Naive thymus-derived CD4-positive, alpha-beta T cell (primary cell): ENCODE measurements at regions not wholly inside any gene's neighbourhood (a gene's known extent, or its start where the extent isn't known, plus 50 kb on each side); places are given as distances from the start of the nearest gene placed in this dataset.

Experiments used
- ATAC-seq: fragments of 150-1000 bp; cut with Tn5 transposase; 2 replicates; pipeline ENCODE4 v1.10.0; 2021; ENCODE audit warnings: mild to moderate bottlenecking, moderate library complexity
- CTCF ChIA-PET: fragments of 350-600 bp; sonication (Branson Sonifier 250); formaldehyde crosslinking; loops from one replicate; lab custom pipeline; 2021; ENCODE audit warnings: antibody characterized with exemption; lab: Charles Lee
- POLR2A ChIA-PET: fragments of 350-600 bp; sonication (Branson Sonifier 250); formaldehyde crosslinking; loops from one replicate; lab custom pipeline; 2021; ENCODE audit warnings: antibody characterized with exemption, inconsistent platforms; lab: Charles Lee
- DNase-seq, 9 donors: peaks; one replicate each; pipeline versions ENCODE4 v3.0.0 to v3.0.0-alpha.2; 2020 to 2022; ENCODE audit warnings: mixed read lengths in 1 of 9
- H3K27ac ChIP-seq: one replicate; pipeline ENCODE4 v1.7.0; 2013; ENCODE audit warnings: mild to moderate bottlenecking, low read depth, low read length, moderate library complexity
- H3K27me3 ChIP-seq, 2 donors: one replicate each; pipeline ENCODE4 v1.7.0; 2013; ENCODE audit warnings: low read length in 2 of 2, mild to moderate bottlenecking in 2 of 2, moderate library complexity in 2 of 2; ENCODE audit not compliant: control insufficient read depth in 2 of 2, insufficient read depth in 2 of 2
- H3K36me3 ChIP-seq, 3 experiments: 1 replicate in 2 of 3; 2 replicates in 1 of 3; pipeline ENCODE4 v1.7.0; 2013; ENCODE audit warnings: low read length in 3 of 3, mild to moderate bottlenecking in 3 of 3, moderate library complexity in 1 of 3; ENCODE audit not compliant: insufficient read depth in 3 of 3, control insufficient read depth in 2 of 3
- H3K4me1 ChIP-seq, 2 donors: one replicate each; pipeline ENCODE4 v1.7.0; 2013; ENCODE audit warnings: low read length in 2 of 2, mild to moderate bottlenecking in 2 of 2, moderate library complexity in 1 of 2; ENCODE audit not compliant: control insufficient read depth in 2 of 2, insufficient read depth in 2 of 2
- H3K4me3 ChIP-seq: 2 replicates; pipeline ENCODE4 v1.7.0; 2013; ENCODE audit warnings: mild to moderate bottlenecking, low read length
- H3K9me3 ChIP-seq, 3 experiments: 1 replicate in 2 of 3; 2 replicates in 1 of 3; pipeline ENCODE4 v1.7.0; 2013; ENCODE audit warnings: low read length in 3 of 3; ENCODE audit not compliant: control insufficient read depth in 2 of 3
- H3K27ac Mint-ChIP-seq, 9 donors: one replicate each; pipeline ENCODE4 v1.8.0; 2020 to 2022; ENCODE audit warnings: mixed read lengths in 9 of 9, mild to moderate bottlenecking in 8 of 9, moderate library complexity in 5 of 9, inconsistent platforms in 2 of 9
- H3K27me3 Mint-ChIP-seq, 5 donors: one replicate each; pipeline ENCODE4 v1.8.0; 2021 to 2022; ENCODE audit warnings: mixed read lengths in 5 of 5, mild to moderate bottlenecking in 1 of 5
- H3K36me3 Mint-ChIP-seq, 5 donors: one replicate each; pipeline ENCODE4 v1.8.0; 2020 to 2022; ENCODE audit warnings: mixed read lengths in 5 of 5, mild to moderate bottlenecking in 3 of 5, inconsistent platforms in 1 of 5
- H3K4me1 Mint-ChIP-seq, 7 donors: one replicate each; pipeline ENCODE4 v1.8.0; 2020 to 2022; ENCODE audit warnings: mixed read lengths in 7 of 7, mild to moderate bottlenecking in 3 of 7, inconsistent platforms in 1 of 7
- H3K4me3 Mint-ChIP-seq, 10 donors: one replicate each; pipeline ENCODE4 v1.8.0; 2020 to 2022; ENCODE audit warnings: mild to moderate bottlenecking in 10 of 10, mixed read lengths in 10 of 10, moderate library complexity in 6 of 10, inconsistent platforms in 2 of 10
- H3K9me3 Mint-ChIP-seq, 11 donors: one replicate each; pipeline ENCODE4 v1.8.0; 2020 to 2022; ENCODE audit warnings: mixed read lengths in 11 of 11, mild to moderate bottlenecking in 4 of 11, inconsistent platforms in 1 of 11, moderate library complexity in 1 of 11
- intact Hi-C, 2 donors: fragments of 100-400 bp; cut with micrococcal nuclease; formaldehyde crosslinking; loops; one replicate each; pipeline ENCODE4 v1.15.1; 2023

GRCh38 chr5:34486849-34487158 lies 169.3 kb upstream of the RAI14 start:
- ATAC-seq (no peak), DNase-seq (no peak)
- Mint-ChIP-seq H3K27me3 (peaks cover 15 to 35% (median 28%) of the 10 kb centered on the region in 5 donors), H3K36me3 (no peaks in the 10 kb centered on the region), H3K27ac (no peak overlapping the region), H3K4me1 (peaks cover 0 to 6% (median 4%) of the 10 kb centered on the region in 7 donors), H3K9me3 (no peaks in the 10 kb centered on the region), H3K4me3 (no peak overlapping the region)
- no peak overlapping the region for H3K4me3 ChIP-seq
- intact Hi-C loops: loop anchor here (1.0 to 5.0 kb wide), 3 partner anchors 411 to 1440 kb away; no protein-coding TSS in a partner anchor
- H3K36me3 ChIP-seq: no peaks in the 10 kb centered on the region
- no peaks in the 10 kb centered on the region for H3K9me3 ChIP-seq
- H3K27me3 ChIP-seq: no peaks in the 10 kb centered on the region
- no peak overlapping the region for H3K27ac ChIP-seq
- ChIA-PET CTCF (interaction anchor here (1.0 to 3.1 kb wide), 4 partner anchors 9 to 419 kb away, joined by 3 to 11 read pairs (median 4); no protein-coding TSS in a partner anchor), POLR2A (no interaction called here)
- no peaks in the 10 kb centered on the region for H3K4me1 ChIP-seq

DNA sequence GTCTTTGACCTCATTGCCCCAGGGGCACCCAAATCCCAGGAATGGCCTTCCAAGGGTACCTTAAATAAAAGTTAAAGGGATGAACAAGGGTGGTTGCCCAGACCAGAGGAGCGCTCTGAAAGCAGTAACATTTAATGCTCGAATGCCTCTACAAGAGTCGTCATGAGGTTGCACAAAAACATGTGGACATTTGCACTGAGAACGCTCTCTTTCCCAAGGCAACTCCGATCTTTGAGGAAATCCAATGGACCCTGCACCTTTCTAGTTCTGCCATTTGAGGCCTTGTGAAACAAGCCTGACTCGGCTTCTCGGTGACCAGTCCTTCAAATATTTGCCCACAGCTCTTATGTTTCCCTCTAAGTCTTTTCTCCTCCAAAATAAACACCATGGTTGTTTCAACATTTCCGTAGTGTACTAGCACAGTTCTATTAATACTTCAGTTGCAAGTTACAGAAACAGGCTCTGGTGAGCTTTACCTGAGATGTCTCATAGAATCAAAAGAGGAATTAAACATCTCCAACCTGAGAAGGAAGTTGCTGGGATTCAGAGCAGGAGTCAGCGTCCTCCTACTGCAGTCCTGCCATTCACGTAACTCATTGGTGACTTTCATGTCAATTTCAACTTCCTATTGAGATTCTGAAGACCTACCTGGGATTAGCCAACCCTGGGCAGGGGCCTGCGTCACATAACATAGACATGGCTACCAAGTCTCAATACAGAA lies 168.8 kb upstream of the RAI14 start:
- Histone ChIP-seq H3K4me1 (no peaks in the 10 kb centered on the region), H3K4me3 (no peak overlapping the region), H3K27ac (no peak overlapping the region), H3K27me3 (no peaks in the 10 kb centered on the region), H3K36me3 (no peaks in the 10 kb centered on the region), H3K9me3 (no peaks in the 10 kb centered on the region)
- DNase-seq (no peak), ATAC-seq (no peak)
- intact Hi-C loops: loop anchor here in 1 of 2 donors (5.0 kb wide), 1 partner anchor 1440 kb away; no protein-coding TSS in a partner anchor
- H3K4me3 Mint-ChIP-seq: no peak overlapping the region
- POLR2A ChIA-PET: no interaction called here
- no peaks in the 10 kb centered on the region for H3K36me3 Mint-ChIP-seq
- CTCF ChIA-PET: interaction anchor here (1.2 to 3.1 kb wide), 2 partner anchors 410 to 417 kb away, joined by 3 to 11 read pairs; no protein-coding TSS in a partner anchor
- no peak overlapping the region for H3K27ac Mint-ChIP-seq
- H3K9me3 Mint-ChIP-seq: no peaks in the 10 kb centered on the region
- H3K4me1 Mint-ChIP-seq: peaks cover 0 to 6% (median 4%) of the 10 kb centered on the region in 7 donors
- peaks cover 15 to 35% (median 23%) of the 10 kb centered on the region in 5 donors for H3K27me3 Mint-ChIP-seq

- Mint-ChIP-seq H3K4me3 (no peak overlapping the region), H3K36me3 (no peaks in the 10 kb centered on the region), H3K27me3 (peaks cover 15 to 33% (median 23%) of the 10 kb centered on the region in 5 donors), H3K4me1 (peaks cover 0 to 6% (median 4%) of the 10 kb centered on the region in 7 donors), H3K27ac (no peak overlapping the region), H3K9me3 (no peaks in the 10 kb centered on the region)
- intact Hi-C loops: loop anchor here in 1 of 2 donors (5.0 kb wide), 1 partner anchor 1439 kb away; no protein-coding TSS in a partner anchor
- Histone ChIP-seq H3K27ac (no peak overlapping the region), H3K36me3 (no peaks in the 10 kb centered on the region), H3K9me3 (no peaks in the 10 kb centered on the region), H3K4me3 (no peak overlapping the region), H3K4me1 (no peaks in the 10 kb centered on the region), H3K27me3 (no peaks in the 10 kb centered on the region)
- DNase-seq (no peak), ATAC-seq (no peak)
- CTCF ChIA-PET: interaction anchor here (1.2 kb wide), 1 partner anchor 416 kb away, joined by 3 read pairs; no protein-coding TSS in a partner anchor
- POLR2A ChIA-PET: no interaction called here
Measured at GRCh38 chr5:34487956-34488355, 168.2 kb upstream of the RAI14 start.

GRCh38 chr5:34488984-34489383 lies 167.1 kb upstream of the RAI14 start:
- H3K4me3 Mint-ChIP-seq: no peak overlapping the region
- peaks cover 15 to 37% (median 23%) of the 10 kb centered on the region in 5 donors for H3K27me3 Mint-ChIP-seq
- H3K36me3 Mint-ChIP-seq: no peaks in the 10 kb centered on the region
- Histone ChIP-seq H3K4me3 (no peak overlapping the region), H3K9me3 (no peaks in the 10 kb centered on the region), H3K27me3 (no peaks in the 10 kb centered on the region), H3K4me1 (no peaks in the 10 kb centered on the region), H3K36me3 (no peaks in the 10 kb centered on the region), H3K27ac (no peak overlapping the region)
- ChIA-PET POLR2A (no interaction called here), CTCF (interaction anchor here (1.2 kb wide), 1 partner anchor 415 kb away, joined by 3 read pairs; no protein-coding TSS in a partner anchor)
- H3K4me1 Mint-ChIP-seq: peaks cover 0 to 6% (median 4%) of the 10 kb centered on the region in 7 donors
- no peak for ATAC-seq
- no peaks in the 10 kb centered on the region for H3K9me3 Mint-ChIP-seq
- no peak overlapping the region for H3K27ac Mint-ChIP-seq
- intact Hi-C loops: loop anchor here in 1 of 2 donors (5.0 kb wide), 1 partner anchor 1438 kb away; no protein-coding TSS in a partner anchor
- DNase-seq: no peak

- Histone ChIP-seq H3K4me3 (no peak overlapping the region), H3K4me1 (no peaks in the 10 kb centered on the region), H3K36me3 (no peaks in the 10 kb centered on the region), H3K27ac (no peak overlapping the region), H3K9me3 (no peaks in the 10 kb centered on the region), H3K27me3 (no peaks in the 10 kb centered on the region)
- Mint-ChIP-seq H3K36me3 (no peaks in the 10 kb centered on the region), H3K4me1 (peaks cover 0 to 5% (median 4%) of the 10 kb centered on the region in 7 donors), H3K27me3 (peaks cover 15 to 37% (median 23%) of the 10 kb centered on the region in 5 donors), H3K27ac (no peak overlapping the region), H3K4me3 (no peak overlapping the region), H3K9me3 (peaks cover 0 to 1% (median 0%) of the 10 kb centered on the region in 11 donors)
- CTCF ChIA-PET: no interaction called here
- POLR2A ChIA-PET: no interaction called here
- no peak for ATAC-seq
- no peak for DNase-seq
- intact Hi-C loops: no loop called here
Measured at GRCh38 chr5:34490506-34491250, 165.4 kb upstream of the RAI14 start.

GRCh38 chr5:34491251-34491620 lies 164.9 kb upstream of the RAI14 start:
- H3K9me3 ChIP-seq: no peaks in the 10 kb centered on the region
- POLR2A ChIA-PET: no interaction called here
- Mint-ChIP-seq H3K9me3 (peaks cover 0 to 1% (median 0%) of the 10 kb centered on the region in 11 donors), H3K36me3 (no peaks in the 10 kb centered on the region), H3K27me3 (peaks cover 14 to 34% (median 20%) of the 10 kb centered on the region in 5 donors), H3K4me3 (no peak overlapping the region), H3K4me1 (peaks cover 0 to 4% (median 2%) of the 10 kb centered on the region in 7 donors), H3K27ac (no peak overlapping the region)
- no peaks in the 10 kb centered on the region for H3K27me3 ChIP-seq
- CTCF ChIA-PET: no interaction called here
- no peaks in the 10 kb centered on the region for H3K4me1 ChIP-seq
- no peak for ATAC-seq
- intact Hi-C loops: no loop called here
- DNase-seq: no peak
- H3K27ac ChIP-seq: no peak overlapping the region
- H3K4me3 ChIP-seq: no peak overlapping the region
- H3K36me3 ChIP-seq: no peaks in the 10 kb centered on the region
